ENCODE measurements at regions not wholly inside any gene's neighbourhood (a gene's known extent, or its start where the extent isn't known, plus 50 kb on each side); places are given as distances from the start of the nearest gene placed in this dataset.
A peak's percentile ranks its signal among the peaks of the same experiment; 100 is the strongest.

GRCh38 chr6:26246058-26246457, 118.9 kb upstream of the BTN3A2 start:
- no peak for DNase-seq
- Mint-ChIP-seq H3K4me1 (ENCODE audit: low read depth in 2 of 2) (peaks cover 9 to 20% of the 10 kb centered on the region in 2 donors), H3K36me3 (ENCODE audit: insufficient read depth) (peaks cover 25% of the 10 kb centered on the region), H3K27me3 (no peaks in the 10 kb centered on the region), H3K4me3 (no peak overlapping the region), H3K9me3 (peaks cover 0 to 3% of the 10 kb centered on the region in 2 donors), H3K27ac (no peak overlapping the region)
- ATAC-seq (replicated peaks): no peak

GRCh38 chr6:26246553-26246952, 118.4 kb upstream of the BTN3A2 start:
- no peak for ATAC-seq (replicated peaks)
- Mint-ChIP-seq H3K36me3 (ENCODE audit: insufficient read depth) (peaks cover 25% of the 10 kb centered on the region), H3K27me3 (no peaks in the 10 kb centered on the region), H3K4me3 (no peak overlapping the region), H3K4me1 (ENCODE audit: low read depth in 2 of 2) (peaks cover 10 to 22% of the 10 kb centered on the region in 2 donors), H3K27ac (no peak overlapping the region), H3K9me3 (peaks cover 0 to 3% of the 10 kb centered on the region in 2 donors)
- no peak for DNase-seq

GRCh38 chr6:26249707-26249956, 115.4 kb upstream of the BTN3A2 start:
- peaks cover 23% of the 10 kb centered on the region for H3K36me3 Mint-ChIP-seq (ENCODE audit: insufficient read depth)
- H3K4me1 Mint-ChIP-seq (ENCODE audit: low read depth in 2 of 2): peaks cover 26 to 40% of the 10 kb centered on the region in 2 donors
- ATAC-seq (replicated peaks) (peak; percentile 39), DNase-seq (peak in 1 of 3 experiments; percentile 14)
- H3K27me3 Mint-ChIP-seq: no peaks in the 10 kb centered on the region
- no peaks in the 10 kb centered on the region for H3K9me3 Mint-ChIP-seq
- peak overlapping the region; percentile 96 to 98 for H3K4me3 Mint-ChIP-seq
- peak overlapping the region; percentile 93 to 94 for H3K27ac Mint-ChIP-seq

- ATAC-seq (replicated peaks): peak; percentile 74
- Mint-ChIP-seq H3K36me3 (ENCODE audit: insufficient read depth) (peaks cover 23% of the 10 kb centered on the region), H3K9me3 (no peaks in the 10 kb centered on the region), H3K27ac (peak overlapping the region; percentile 93 to 94), H3K27me3 (no peaks in the 10 kb centered on the region), H3K4me1 (ENCODE audit: low read depth in 2 of 2) (peaks cover 26 to 40% of the 10 kb centered on the region in 2 donors), H3K4me3 (peak overlapping the region; percentile 96 to 98)
- DNase-seq: peak; percentile 64 to 75 (median 73)
These were observed 114.9 kb upstream of the BTN3A2 start for GRCh38 chr6:26249957-26250697.

GRCh38 chr6:26250698-26251044, 114.3 kb upstream of the BTN3A2 start:
- ATAC-seq (replicated peaks) (no peak), DNase-seq (peak; percentile 42 to 46 (median 43))
- peaks cover 26 to 40% of the 10 kb centered on the region in 2 donors for H3K4me1 Mint-ChIP-seq (ENCODE audit: low read depth in 2 of 2)
- H3K4me3 Mint-ChIP-seq: peak overlapping the region; percentile 96 to 98
- no peaks in the 10 kb centered on the region for H3K27me3 Mint-ChIP-seq
- H3K27ac Mint-ChIP-seq: peak overlapping the region; percentile 93 to 94
- peaks cover 23% of the 10 kb centered on the region for H3K36me3 Mint-ChIP-seq (ENCODE audit: insufficient read depth)
- no peaks in the 10 kb centered on the region for H3K9me3 Mint-ChIP-seq

DNA sequence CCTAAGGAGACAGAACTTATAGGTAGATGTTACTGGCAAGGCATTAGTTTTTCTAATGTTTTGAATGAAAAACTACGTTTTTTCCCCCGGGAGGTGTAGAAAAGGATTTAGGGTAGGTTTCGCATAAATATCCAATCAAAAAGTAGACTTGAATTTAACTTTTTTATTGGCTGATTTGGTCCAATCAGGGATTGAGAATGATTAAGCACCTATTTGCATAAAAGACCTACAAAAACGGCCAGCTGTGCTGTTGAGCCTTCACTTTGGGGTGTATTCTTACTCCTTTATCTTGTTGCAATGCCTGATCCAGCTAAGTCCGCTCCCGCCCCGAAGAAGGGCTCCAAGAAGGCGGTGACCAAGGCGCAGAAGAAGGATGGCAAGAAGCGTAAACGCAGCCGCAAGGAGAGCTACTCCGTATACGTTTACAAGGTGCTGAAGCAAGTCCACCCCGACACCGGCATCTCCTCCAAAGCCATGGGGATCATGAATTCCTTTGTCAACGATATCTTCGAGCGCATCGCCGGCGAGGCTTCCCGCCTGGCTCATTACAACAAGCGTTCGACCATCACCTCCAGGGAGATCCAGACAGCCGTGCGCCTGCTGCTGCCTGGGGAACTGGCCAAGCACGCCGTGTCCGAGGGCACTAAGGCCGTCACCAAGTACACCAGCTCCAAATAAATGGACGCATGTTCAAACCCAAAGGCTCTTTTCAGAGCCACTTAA, 113.5 kb upstream of the BTN3A2 start:
- no peaks in the 10 kb centered on the region for H3K9me3 Mint-ChIP-seq
- H3K4me1 Mint-ChIP-seq (ENCODE audit: low read depth in 2 of 2): peaks cover 26 to 40% of the 10 kb centered on the region in 2 donors

GRCh38 chr6:26252077-26252472, 112.9 kb upstream of the BTN3A2 start:
- Mint-ChIP-seq H3K36me3 (ENCODE audit: insufficient read depth) (peaks cover 23% of the 10 kb centered on the region), H3K9me3 (no peaks in the 10 kb centered on the region), H3K4me3 (peak overlapping the region; percentile 96 to 98), H3K27ac (peak overlapping the region; percentile 93 to 94), H3K4me1 (ENCODE audit: low read depth in 2 of 2) (peaks cover 26 to 40% of the 10 kb centered on the region in 2 donors), H3K27me3 (no peaks in the 10 kb centered on the region)
- no peak for DNase-seq
- ATAC-seq (replicated peaks): no peak

More for the DNA sequence above, 113.5 kb upstream of the BTN3A2 start:
- DNase-seq (peak; percentile 27 to 54 (median 35)), ATAC-seq (replicated peaks) (peak; percentile 44)
- peaks cover 23% of the 10 kb centered on the region for H3K36me3 Mint-ChIP-seq (ENCODE audit: insufficient read depth)
- peak overlapping the region; percentile 96 to 98 for H3K4me3 Mint-ChIP-seq
- H3K27me3 Mint-ChIP-seq: no peaks in the 10 kb centered on the region
- H3K27ac Mint-ChIP-seq: peak overlapping the region; percentile 93 to 94

DNA sequence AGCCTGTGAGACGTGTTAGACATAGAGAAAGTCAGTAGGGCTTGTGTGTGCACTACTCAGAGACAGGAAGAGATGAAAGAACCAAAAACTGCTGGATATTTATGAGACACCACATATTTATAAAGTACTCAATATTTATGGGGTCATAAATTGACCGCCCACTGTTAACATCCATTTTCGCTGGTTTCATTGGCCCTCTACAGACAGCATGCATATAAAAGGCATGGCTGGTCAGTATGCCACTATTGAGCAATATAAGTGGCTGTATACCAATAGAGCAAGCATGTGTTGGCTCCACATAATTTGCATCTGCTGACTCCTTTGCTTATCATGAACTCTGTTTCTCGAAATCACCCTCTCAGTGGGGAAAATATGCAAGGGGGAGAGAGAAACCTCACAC, 110.3 kb upstream of the BTN3A2 start:
- DNase-seq: no peak
- H3K4me3 Mint-ChIP-seq: no peak overlapping the region
- no peaks in the 10 kb centered on the region for H3K27me3 Mint-ChIP-seq
- H3K9me3 Mint-ChIP-seq: no peaks in the 10 kb centered on the region
- H3K4me1 Mint-ChIP-seq (ENCODE audit: low read depth in 2 of 2): peaks cover 22 to 35% of the 10 kb centered on the region in 2 donors
- peaks cover 23% of the 10 kb centered on the region for H3K36me3 Mint-ChIP-seq (ENCODE audit: insufficient read depth)
- no peak for ATAC-seq (replicated peaks)
- no peak overlapping the region for H3K27ac Mint-ChIP-seq

DNA sequence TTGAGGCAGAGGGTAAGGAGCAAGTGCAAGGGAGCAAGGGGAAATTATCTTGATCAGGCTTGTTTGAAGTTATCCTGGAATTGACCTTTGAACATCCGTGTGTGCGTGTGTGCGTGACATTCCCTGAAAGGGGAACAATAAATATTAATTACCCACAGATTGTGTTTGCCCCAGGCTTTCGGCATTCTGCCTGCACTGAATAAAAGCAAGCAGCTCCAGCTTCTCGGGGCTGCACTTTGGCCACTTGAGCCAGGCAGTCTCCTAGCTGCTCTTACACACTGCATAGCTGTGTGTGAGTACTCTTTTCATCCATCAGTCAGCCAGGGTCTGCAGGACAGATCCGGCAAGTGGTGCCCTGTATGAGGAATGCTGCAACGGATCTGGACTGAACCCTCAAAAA, 107.7 kb upstream of the BTN3A2 start:
- Mint-ChIP-seq H3K27ac (no peak overlapping the region), H3K27me3 (no peaks in the 10 kb centered on the region), H3K9me3 (no peaks in the 10 kb centered on the region), H3K36me3 (ENCODE audit: insufficient read depth) (peaks cover 2% of the 10 kb centered on the region), H3K4me3 (no peak overlapping the region), H3K4me1 (ENCODE audit: low read depth in 2 of 2) (peaks cover 9 to 12% of the 10 kb centered on the region in 2 donors)
- no peak for ATAC-seq (replicated peaks)
- DNase-seq: no peak

GRCh38 chr6:26258212-26258977, 106.6 kb upstream of the BTN3A2 start:
- no peak overlapping the region for H3K27ac Mint-ChIP-seq
- DNase-seq: no peak
- no peak for ATAC-seq (replicated peaks)
- H3K4me1 Mint-ChIP-seq (ENCODE audit: low read depth in 2 of 2): peaks cover 0 to under 1% of the 10 kb centered on the region in 2 donors
- no peaks in the 10 kb centered on the region for H3K36me3 Mint-ChIP-seq (ENCODE audit: insufficient read depth)
- H3K4me3 Mint-ChIP-seq: no peak overlapping the region
- no peaks in the 10 kb centered on the region for H3K27me3 Mint-ChIP-seq
- no peaks in the 10 kb centered on the region for H3K9me3 Mint-ChIP-seq

DNA sequence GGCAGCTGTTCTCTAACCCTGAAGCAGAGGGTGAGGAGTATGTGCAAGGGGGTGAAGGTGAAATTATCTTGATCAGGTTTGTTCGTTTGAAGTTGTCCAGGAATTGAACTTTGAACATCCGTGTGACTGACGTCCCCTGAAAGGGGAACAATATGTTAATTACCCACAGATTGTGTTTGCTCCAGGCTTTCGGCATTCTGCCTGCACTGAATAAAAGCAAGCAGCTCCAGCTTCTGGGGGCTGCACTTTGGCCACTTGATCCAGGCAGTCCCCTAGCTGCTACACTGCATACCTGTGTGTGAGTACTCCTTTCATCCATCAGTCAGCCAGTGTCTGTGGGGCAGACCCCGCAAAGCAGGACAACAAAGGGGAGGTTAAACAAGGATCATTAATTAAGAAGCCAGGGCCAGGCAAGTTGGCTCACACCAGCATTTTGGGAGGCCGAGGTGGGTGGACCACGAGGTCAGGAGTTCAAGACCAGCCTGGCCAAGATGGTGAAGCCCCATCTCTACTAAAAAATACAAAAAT, 104.8 kb upstream of the BTN3A2 start:
- H3K27ac Mint-ChIP-seq: no peak overlapping the region

DNA sequence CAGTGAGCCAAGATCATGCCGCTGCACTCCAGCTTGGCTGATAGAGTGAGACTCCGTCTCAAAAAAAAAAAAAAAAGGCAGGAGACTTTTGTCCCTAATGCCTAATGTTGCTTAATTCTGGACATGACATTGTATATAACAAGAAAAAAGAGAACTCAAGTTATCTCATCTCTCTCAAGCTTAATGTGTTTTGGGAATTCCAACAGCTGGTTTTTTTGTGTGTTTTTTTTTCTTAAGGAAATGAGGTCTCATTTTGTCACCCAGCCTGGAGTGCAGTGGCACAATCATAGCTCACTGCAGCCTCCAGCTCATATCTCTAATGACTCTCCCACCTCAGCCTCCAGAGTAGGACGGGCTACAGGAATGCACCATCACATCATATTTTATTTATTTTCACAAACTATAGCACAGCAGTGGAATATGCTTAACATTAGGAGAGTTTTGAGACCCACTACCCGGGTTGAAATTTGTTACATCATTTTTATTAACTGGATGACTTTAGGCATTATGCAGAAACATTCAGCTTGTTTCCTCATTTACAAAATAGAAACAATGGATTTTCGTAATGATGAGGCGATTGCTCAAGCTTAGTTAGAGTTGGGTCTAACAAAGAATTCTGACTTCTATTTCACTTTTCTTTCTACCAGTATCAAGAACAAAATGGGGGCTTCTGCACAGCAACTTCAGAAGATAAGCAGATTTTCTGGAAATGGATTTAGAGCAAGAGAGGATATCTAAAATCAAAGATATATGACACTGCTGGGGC, 104.1 kb upstream of the BTN3A2 start:
- no peaks in the 10 kb centered on the region for H3K27me3 Mint-ChIP-seq
- no peaks in the 10 kb centered on the region for H3K9me3 Mint-ChIP-seq
- no peak overlapping the region for H3K27ac Mint-ChIP-seq
- no peak for DNase-seq
- no peaks in the 10 kb centered on the region for H3K36me3 Mint-ChIP-seq (ENCODE audit: insufficient read depth)
- H3K4me3 Mint-ChIP-seq: no peak overlapping the region
- ATAC-seq (replicated peaks): no peak
- H3K4me1 Mint-ChIP-seq (ENCODE audit: low read depth in 2 of 2): no peaks in the 10 kb centered on the region

More for the DNA sequence above, 104.8 kb upstream of the BTN3A2 start:
- H3K4me3 Mint-ChIP-seq: no peak overlapping the region
- H3K27me3 Mint-ChIP-seq: no peaks in the 10 kb centered on the region
- no peak for DNase-seq
- H3K9me3 Mint-ChIP-seq: no peaks in the 10 kb centered on the region
- H3K4me1 Mint-ChIP-seq (ENCODE audit: low read depth in 2 of 2): no peaks in the 10 kb centered on the region
- ATAC-seq (replicated peaks): no peak
- H3K36me3 Mint-ChIP-seq (ENCODE audit: insufficient read depth): no peaks in the 10 kb centered on the region

DNA sequence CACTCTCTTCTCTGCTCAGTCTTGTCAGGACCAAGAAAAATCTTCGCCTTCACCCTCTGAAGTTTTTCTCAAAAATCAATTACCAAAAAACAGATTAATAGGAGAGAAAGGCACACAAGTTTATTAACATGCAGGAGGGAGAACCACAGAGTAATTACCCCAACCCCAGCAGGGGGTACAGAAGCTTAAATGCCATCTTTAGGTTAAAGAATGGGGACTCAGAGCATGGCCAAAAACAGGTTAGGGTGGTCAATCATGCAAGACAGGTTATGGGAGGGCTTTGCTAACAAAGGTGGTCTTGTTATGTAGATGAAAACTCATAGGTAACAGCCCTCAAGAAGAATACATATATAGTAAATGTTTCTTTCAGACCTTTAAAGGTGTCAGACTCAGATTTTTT, 100.5 kb upstream of the BTN3A2 start:
- Mint-ChIP-seq H3K9me3 (no peaks in the 10 kb centered on the region), H3K4me3 (no peak overlapping the region), H3K27ac (no peak overlapping the region), H3K27me3 (no peaks in the 10 kb centered on the region), H3K36me3 (ENCODE audit: insufficient read depth) (no peaks in the 10 kb centered on the region), H3K4me1 (ENCODE audit: low read depth in 2 of 2) (no peaks in the 10 kb centered on the region)
- no peak for DNase-seq
- no peak for ATAC-seq (replicated peaks)

All from effector memory CD8-positive, alpha-beta T cell (primary cell).